ENCODE measurements at regions not wholly inside any gene's neighbourhood (a gene's known extent, or its start where the extent isn't known, plus 50 kb on each side); places are given as distances from the start of the nearest gene placed in this dataset.
"Not testable (repeated sequence)": the region's sequence is repeated elsewhere in the genome, so short reads cannot be mapped to it uniquely, and the experiment has no call there.

DNA sequence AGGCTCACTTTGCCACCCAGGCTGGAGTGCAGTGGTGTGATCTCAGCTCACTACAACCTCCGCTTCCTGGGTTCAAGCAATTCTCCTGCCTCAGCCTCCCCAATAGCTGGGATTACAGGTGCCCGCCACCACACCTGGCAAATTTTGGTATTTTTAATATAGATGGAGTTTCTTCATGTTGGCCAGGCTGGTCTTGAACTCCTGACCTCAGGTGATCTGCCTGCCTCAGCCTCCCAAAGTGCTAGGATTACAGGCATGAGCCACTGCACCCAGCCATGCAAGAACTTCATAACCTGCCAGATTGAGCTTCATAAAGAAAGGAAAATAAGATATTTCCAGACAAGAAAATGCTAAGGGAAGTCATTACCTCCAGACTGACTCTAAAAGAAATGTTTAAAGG lies 4467.2 kb upstream of the OR11H1 start:
- H3K36me3 ChIP-seq (ENCODE audit: control insufficient read depth, insufficient read depth, low read length); H3K36me3 Mint-ChIP-seq (ENCODE audit: low read depth); H3K9ac ChIP-seq (ENCODE audit: extremely low read depth, low read length, poor library complexity, severe bottlenecking); H3K27me3 ChIP-seq (ENCODE audit: control insufficient read depth, insufficient read depth, low read length, poor library complexity, severe bottlenecking); H3K4me1 Mint-ChIP-seq; H3K27ac ChIP-seq (ENCODE audit: low read depth, low read length); H3K27me3 Mint-ChIP-seq (ENCODE audit: insufficient read depth); H3K4me3 ChIP-seq (ENCODE audit: low read length); H3K27ac Mint-ChIP-seq; H3K4me3 Mint-ChIP-seq; H3K4me1 ChIP-seq (ENCODE audit: control insufficient read depth, insufficient read depth, low read length): not testable (repeated sequence)
- 63 to 74% methylated on average over 2 of the region's 2 CpGs for WGBS, 2 experiments (ENCODE audit: insufficient coverage in 1 of 2, insufficient read length in 1 of 2)
- DNase-seq = peak; percentile 6
- peaks cover 82% of the 10 kb centered on the region for H3K9me3 ChIP-seq (ENCODE audit: control insufficient read depth, low read length)
- H3K9me3 Mint-ChIP-seq = peaks cover 92% of the 10 kb centered on the region

DNA sequence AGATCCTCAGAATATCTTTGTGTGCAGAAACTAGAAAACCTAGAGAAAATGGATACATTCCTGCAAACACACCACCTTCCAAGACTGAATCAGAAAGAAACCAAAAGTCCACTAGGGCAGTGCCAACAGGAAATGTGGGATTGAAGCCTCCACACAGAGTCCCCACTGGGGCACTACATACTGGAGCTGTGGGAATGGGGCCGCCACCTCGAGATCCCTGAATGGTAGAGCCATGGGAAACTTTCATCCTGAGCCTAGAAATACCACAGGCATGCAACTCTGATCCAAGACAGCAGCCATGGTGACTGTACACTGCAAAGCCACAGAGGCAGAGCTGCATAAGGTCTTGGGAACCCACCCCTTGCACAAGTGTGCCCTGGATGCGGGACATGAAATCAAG lies 4465.5 kb upstream of the OR11H1 start:
- Histone ChIP-seq H3K4me3 (ENCODE audit: low read length) (peak overlapping the region; percentile 5), H3K9me3 (ENCODE audit: control insufficient read depth, low read length) (peaks cover 84% of the 10 kb centered on the region)
- not testable (repeated sequence) for H3K4me3 Mint-ChIP-seq; H3K4me1 Mint-ChIP-seq; H3K9ac ChIP-seq (ENCODE audit: extremely low read depth, low read length, poor library complexity, severe bottlenecking); H3K4me1 ChIP-seq (ENCODE audit: control insufficient read depth, insufficient read depth, low read length); H3K36me3 ChIP-seq (ENCODE audit: control insufficient read depth, insufficient read depth, low read length); H3K27ac ChIP-seq (ENCODE audit: low read depth, low read length); H3K27me3 ChIP-seq (ENCODE audit: control insufficient read depth, insufficient read depth, low read length, poor library complexity, severe bottlenecking); H3K27ac Mint-ChIP-seq; H3K27me3 Mint-ChIP-seq (ENCODE audit: insufficient read depth)
- peaks cover 14% of the 10 kb centered on the region for H3K36me3 Mint-ChIP-seq (ENCODE audit: low read depth)
- peaks cover 92% of the 10 kb centered on the region for H3K9me3 Mint-ChIP-seq
- 47 to 55% methylated on average over 2 of the region's 3 CpGs for whole genome bisulfite sequencing, 2 experiments (ENCODE audit: insufficient coverage in 1 of 2, insufficient read length in 1 of 2)
- peak; percentile 20 for DNase-seq

DNA sequence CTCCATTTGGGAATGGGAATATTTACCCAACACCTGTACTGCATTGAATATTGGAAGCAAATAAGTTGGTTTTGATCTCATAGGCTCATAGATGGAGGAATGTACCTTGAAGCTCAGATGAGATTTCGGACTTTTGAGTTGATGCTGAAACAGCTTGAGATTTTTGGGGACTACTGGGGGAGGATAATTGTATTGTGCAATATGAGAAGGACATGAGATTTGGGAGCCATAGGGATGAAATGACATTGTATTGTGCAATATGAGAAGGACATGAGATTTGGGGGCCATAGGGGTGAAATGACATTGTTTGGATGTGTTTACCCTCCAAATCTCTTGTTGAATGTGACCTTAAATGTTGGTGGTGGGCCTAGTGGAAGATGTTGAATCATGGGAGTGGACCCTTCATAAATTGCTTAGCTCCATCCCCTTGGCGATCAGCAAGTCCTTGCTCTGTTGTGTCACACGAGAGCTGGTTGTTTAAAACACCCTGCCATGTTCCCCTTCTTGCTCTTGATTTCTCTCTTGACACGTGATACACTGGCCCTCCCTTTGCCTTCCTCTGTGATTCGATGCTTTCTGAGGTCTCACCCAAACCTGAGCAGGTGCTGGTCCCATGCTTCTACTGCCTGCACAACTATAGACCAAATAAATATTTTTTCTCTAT lies 4464.8 kb upstream of the OR11H1 start:
- H3K4me3 ChIP-seq (ENCODE audit: low read length); H3K36me3 ChIP-seq (ENCODE audit: control insufficient read depth, insufficient read depth, low read length); H3K27me3 Mint-ChIP-seq (ENCODE audit: insufficient read depth); H3K4me3 Mint-ChIP-seq; H3K27ac Mint-ChIP-seq; H3K9ac ChIP-seq (ENCODE audit: extremely low read depth, low read length, poor library complexity, severe bottlenecking); H3K4me1 Mint-ChIP-seq; H3K27me3 ChIP-seq (ENCODE audit: control insufficient read depth, insufficient read depth, low read length, poor library complexity, severe bottlenecking); H3K4me1 ChIP-seq (ENCODE audit: control insufficient read depth, insufficient read depth, low read length); H3K27ac ChIP-seq (ENCODE audit: low read depth, low read length): not testable (repeated sequence)
- Mint-ChIP-seq H3K36me3 (ENCODE audit: low read depth) (peaks cover 15% of the 10 kb centered on the region), H3K9me3 (peaks cover 92% of the 10 kb centered on the region)
- peak; percentile 1 for DNase-seq
- 51 to 53% methylated on average over 5 of the region's 5 CpGs for WGBS, 2 experiments (ENCODE audit: insufficient coverage in 1 of 2, insufficient read length in 1 of 2)
- H3K9me3 ChIP-seq (ENCODE audit: control insufficient read depth, low read length) = peaks cover 84% of the 10 kb centered on the region

DNA sequence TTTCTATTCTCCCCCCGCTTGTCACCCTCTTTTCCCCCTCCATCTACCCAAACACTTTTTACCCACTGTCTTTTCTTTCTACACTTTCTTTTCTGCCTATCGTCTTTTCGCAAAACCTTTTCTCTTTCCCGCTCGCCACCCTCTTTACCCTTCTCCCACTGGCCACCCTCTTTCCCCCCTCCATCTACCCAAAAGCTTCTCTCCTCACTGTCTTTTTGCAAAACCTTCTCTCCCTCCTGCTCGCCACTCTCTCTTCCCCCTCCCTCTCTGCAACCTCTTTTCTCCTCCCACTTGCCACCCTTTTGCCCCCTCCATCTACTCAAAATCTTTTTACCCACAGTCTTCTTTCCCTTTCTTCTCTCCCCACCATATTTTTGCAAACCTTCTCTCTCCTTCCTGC lies 4462.8 kb upstream of the OR11H1 start:
- not testable (repeated sequence) for H3K4me3 Mint-ChIP-seq

DNA sequence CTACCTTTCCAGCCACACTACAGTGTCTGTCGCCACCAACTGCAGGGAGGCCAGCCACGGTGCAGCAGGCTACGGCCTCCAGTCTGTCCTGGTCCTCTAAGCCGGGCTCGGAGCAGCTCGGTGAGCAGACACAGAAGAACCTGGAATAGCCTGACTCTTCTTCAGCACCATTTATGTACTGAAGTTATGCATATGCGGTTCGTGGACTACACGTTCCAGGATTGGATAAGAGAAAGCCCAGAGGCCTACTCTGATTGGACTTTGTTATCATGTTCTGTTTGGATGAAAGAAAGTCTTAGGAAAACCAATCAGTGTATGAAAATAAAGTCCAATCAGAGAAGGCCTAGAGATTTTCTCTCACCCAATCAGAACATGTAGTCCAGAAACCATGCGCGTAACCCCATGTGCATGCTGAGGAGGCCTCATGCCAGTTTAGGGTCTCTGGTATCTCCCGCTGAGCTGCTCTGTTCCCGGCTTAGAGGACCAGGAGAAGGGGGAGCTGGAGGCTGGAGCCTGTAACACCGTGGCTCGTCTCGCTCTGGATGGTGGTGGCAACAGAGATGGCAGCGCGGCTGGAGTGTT lies 4462.0 kb upstream of the OR11H1 start:
- H3K9me3 ChIP-seq (ENCODE audit: control insufficient read depth, low read length) = peaks cover 68% of the 10 kb centered on the region
- H3K4me1 Mint-ChIP-seq; H3K4me3 Mint-ChIP-seq; H3K27me3 Mint-ChIP-seq (ENCODE audit: insufficient read depth); H3K4me1 ChIP-seq (ENCODE audit: control insufficient read depth, insufficient read depth, low read length); H3K4me3 ChIP-seq (ENCODE audit: low read length); H3K27ac Mint-ChIP-seq; H3K36me3 ChIP-seq (ENCODE audit: control insufficient read depth, insufficient read depth, low read length); H3K27me3 ChIP-seq (ENCODE audit: control insufficient read depth, insufficient read depth, low read length, poor library complexity, severe bottlenecking); H3K9ac ChIP-seq (ENCODE audit: extremely low read depth, low read length, poor library complexity, severe bottlenecking); H3K27ac ChIP-seq (ENCODE audit: low read depth, low read length): not testable (repeated sequence)
- WGBS, 2 experiments (ENCODE audit: insufficient coverage in 1 of 2, insufficient read length in 1 of 2) = 72 to 73% methylated on average over 16 to 18 of the region's 18 CpGs
- H3K36me3 Mint-ChIP-seq (ENCODE audit: low read depth) = peaks cover 15% of the 10 kb centered on the region
- H3K9me3 Mint-ChIP-seq = peaks cover 76% of the 10 kb centered on the region
- DNase-seq = peak; percentile 9

More for the DNA sequence above, 4462.8 kb upstream of the OR11H1 start:
- peak; percentile 17 for DNase-seq
- not testable (repeated sequence) for H3K4me3 ChIP-seq (ENCODE audit: low read length); H3K27ac ChIP-seq (ENCODE audit: low read depth, low read length); H3K9ac ChIP-seq (ENCODE audit: extremely low read depth, low read length, poor library complexity, severe bottlenecking); H3K4me1 ChIP-seq (ENCODE audit: control insufficient read depth, insufficient read depth, low read length); H3K27me3 ChIP-seq (ENCODE audit: control insufficient read depth, insufficient read depth, low read length, poor library complexity, severe bottlenecking); H3K27me3 Mint-ChIP-seq (ENCODE audit: insufficient read depth); H3K4me1 Mint-ChIP-seq; H3K36me3 ChIP-seq (ENCODE audit: control insufficient read depth, insufficient read depth, low read length); H3K27ac Mint-ChIP-seq
- 73 to 79% methylated on average over 6 of the region's 6 CpGs for WGBS, 2 experiments (ENCODE audit: insufficient coverage in 1 of 2, insufficient read length in 1 of 2)
- Mint-ChIP-seq H3K36me3 (ENCODE audit: low read depth) (peaks cover 15% of the 10 kb centered on the region), H3K9me3 (peaks cover 84% of the 10 kb centered on the region)
- peaks cover 76% of the 10 kb centered on the region for H3K9me3 ChIP-seq (ENCODE audit: control insufficient read depth, low read length)
